Vagina (tissue), 2 donors: ENCODE measurements at regions not wholly inside any gene's neighbourhood (a gene's known extent, or its start where the extent isn't known, plus 50 kb on each side); places are given as distances from the start of the nearest gene placed in this dataset.

ENCODE experiments used
- CTCF ChIP-seq, 3 experiments: fragments of 450-650 bp in 2 of 3; fragments of 200-600 bp in 1 of 3; sonication (generic) in 1 of 3; IDR thresholded peaks; one replicate each; pipeline ENCODE4 v1.5.1; 2017 to 2019; ENCODE audit warnings: antibody characterized with exemption in 3 of 3, mild to moderate bottlenecking in 2 of 3, moderate library complexity in 2 of 3
- POLR2A ChIP-seq, 2 donors: fragments of 450-650 bp; IDR thresholded peaks; one replicate each; pipeline ENCODE4 v1.6.1; 2017; ENCODE audit warnings: antibody characterized with exemption in 2 of 2, mild to moderate bottlenecking in 2 of 2, moderate library complexity in 2 of 2

DNA sequence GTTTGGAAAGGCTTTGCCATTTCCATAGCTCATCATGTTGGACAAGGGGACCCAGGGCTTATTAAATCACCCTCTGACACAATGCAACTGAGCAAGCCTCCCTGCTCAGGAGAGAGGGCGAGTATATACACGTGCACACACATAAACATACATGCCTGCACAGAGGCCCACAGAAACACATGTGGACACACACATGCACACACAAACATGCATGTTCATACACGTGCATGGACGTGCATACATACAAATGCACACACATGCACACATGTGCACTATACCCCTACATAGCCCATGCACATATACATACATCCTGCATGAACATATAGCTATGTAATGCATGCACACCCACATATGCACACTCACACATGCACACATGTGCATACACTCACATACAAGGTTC lies 99.5 kb upstream of the ALDH1B1 start:
- TF ChIP-seq CTCF (IDR thresholded peaks at IDR 0.05) (no peak), POLR2A (IDR thresholded peaks at IDR 0.05) (no peak)
